ENCODE measurements at regions not wholly inside any gene's neighbourhood (a gene's known extent, or its start where the extent isn't known, plus 50 kb on each side); places are given as distances from the start of the nearest gene placed in this dataset.

- TF ChIP-seq EZH2 (IDR thresholded peaks at IDR 0.05; ENCODE audit: borderline replicate concordance, low read length) = no peak
- no peak; the same call in 1 of the 2 replicates for TF ChIP-seq CTCF (IDR thresholded peaks at IDR 0.05; ENCODE audit: low read length)
These were observed 249.9 kb downstream of the HNRNPD start for GRCh38 chr4:82123934-82124333.

Measured in OCI-LY1 (cell line).